Mucosa of descending colon (tissue), 3 donors: ENCODE measurements at regions not wholly inside any gene's neighbourhood (a gene's known extent, or its start where the extent isn't known, plus 50 kb on each side); places are given as distances from the start of the nearest gene placed in this dataset.
"Not testable (repeated sequence)": the region's sequence is repeated elsewhere in the genome, so short reads cannot be mapped to it uniquely, and the experiment has no call there.

ENCODE experiments used
- ATAC-seq: fragments of 200-7000 bp; cut with Tn5 transposase; one replicate; pipeline ENCODE4 v1.9.1; 2020; ENCODE audit warnings: mild to moderate bottlenecking, moderate library complexity
- DNase-seq, 3 donors: peaks; one replicate each; pipeline ENCODE4 v3.0.0-alpha.2; 2020
- H3K36me3 ChIP-seq: fragments of 200-600 bp; one replicate; pipeline ENCODE4 v1.8.0; 2021; ENCODE audit warnings: low read depth, mild to moderate bottlenecking
- H3K4me1 ChIP-seq: fragments of 200-600 bp; one replicate; pipeline ENCODE4 v1.8.0; 2021; ENCODE audit warnings: low read depth, mild to moderate bottlenecking
- H3K4me3 ChIP-seq: fragments of 200-600 bp; one replicate; pipeline ENCODE4 v1.8.0; 2021; ENCODE audit warnings: mild to moderate bottlenecking
- H3K9me3 ChIP-seq: fragments of 200-600 bp; one replicate; pipeline ENCODE4 v1.8.0; 2021; ENCODE audit warnings: mild to moderate bottlenecking
- CTCF ChIP-seq: fragments of 200-600 bp; IDR thresholded peaks from one replicate; pipeline ENCODE4 v1.8.0; 2022; ENCODE audit warnings: antibody characterized with exemption, mild to moderate bottlenecking
- intact Hi-C, 2 donors: fragments of 100-400 bp; cut with DNase I in 1 of 2; cut with micrococcal nuclease in 1 of 2; formaldehyde crosslinking; loops; one replicate each; pipeline versions ENCODE4 v1.11.0 to v1.11.1; 2022; cut with DNase I, micrococcal nuclease
- donor health status: DM: no; HTN: no; CAD: no; lungs with moderate emphysema.
- donor health status: DM: no; HTN: no; CAD: no.
- donor health status: DM: no; HTN: yes; CAD: no.

- Histone ChIP-seq H3K36me3 (no peaks in the 10 kb centered on the region), H3K4me1 (no peaks in the 10 kb centered on the region), H3K4me3 (no peak overlapping the region), H3K9me3 (peaks cover 5% of the 10 kb centered on the region)
- ATAC-seq (no peak), DNase-seq (no peak)
- no peak for TF ChIP-seq CTCF
- intact Hi-C loops, result no loop called here
These were observed 108.4 kb upstream of the RORA start for GRCh38 chr15:61337541-61337940.

GRCh38 chr15:61336026-61336638 lies 107.0 kb upstream of the RORA start:
- ATAC-seq, result no peak
- no peak for TF ChIP-seq CTCF
- intact Hi-C loops, result no loop called here
- Histone ChIP-seq H3K9me3 (peaks cover 5% of the 10 kb centered on the region), H3K4me1 (no peaks in the 10 kb centered on the region), H3K4me3 (no peak overlapping the region), H3K36me3 (no peaks in the 10 kb centered on the region)
- no peak for DNase-seq

GRCh38 chr15:61334714-61335113 lies 105.6 kb upstream of the RORA start:
- H3K36me3 ChIP-seq, intact Hi-C loops, H3K9me3 ChIP-seq, H3K4me1 ChIP-seq, H3K4me3 ChIP-seq, ATAC-seq, DNase-seq: not testable (repeated sequence)

GRCh38 chr15:61331019-61331418 lies 101.9 kb upstream of the RORA start:
- no peak overlapping the region for H3K4me3 ChIP-seq
- DNase-seq (no peak), ATAC-seq (no peak)
- no peaks in the 10 kb centered on the region for H3K36me3 ChIP-seq
- no peaks in the 10 kb centered on the region for H3K4me1 ChIP-seq
- intact Hi-C loops, result no loop called here
- H3K9me3 ChIP-seq, result peaks cover 5% of the 10 kb centered on the region
- TF ChIP-seq CTCF, result no peak

GRCh38 chr15:61327019-61327631 lies 98.0 kb upstream of the RORA start:
- Histone ChIP-seq H3K4me1 (no peaks in the 10 kb centered on the region), H3K9me3 (no peaks in the 10 kb centered on the region), H3K4me3 (no peak overlapping the region), H3K36me3 (no peaks in the 10 kb centered on the region)
- no peak for TF ChIP-seq CTCF
- intact Hi-C loops, result no loop called here
- DNase-seq, result no peak
- ATAC-seq, result no peak

GRCh38 chr15:61319892-61320291 lies 90.8 kb upstream of the RORA start:
- no peaks in the 10 kb centered on the region for H3K9me3 ChIP-seq
- DNase-seq (no peak), ATAC-seq (no peak)
- no peaks in the 10 kb centered on the region for H3K36me3 ChIP-seq
- intact Hi-C loops, result no loop called here
- no peak overlapping the region for H3K4me3 ChIP-seq
- no peaks in the 10 kb centered on the region for H3K4me1 ChIP-seq
- TF ChIP-seq CTCF, result no peak
